GM18499 (cell line): ENCODE measurements at regions not wholly inside any gene's neighbourhood (a gene's known extent, or its start where the extent isn't known, plus 50 kb on each side); places are given as distances from the start of the nearest gene placed in this dataset.
"Not testable (repeated sequence)": the region's sequence is repeated elsewhere in the genome, so short reads cannot be mapped to it uniquely, and the experiment has no call there.

Experiments used
- ATAC-seq: cut with Tn5 transposase; IDR thresholded peaks from one replicate; pipeline ENCODE4 v1.9.1; 2021; ENCODE audit warnings: moderate number of reproducible peaks; ENCODE audit not compliant: insufficient read depth, unreplicated experiment

DNA sequence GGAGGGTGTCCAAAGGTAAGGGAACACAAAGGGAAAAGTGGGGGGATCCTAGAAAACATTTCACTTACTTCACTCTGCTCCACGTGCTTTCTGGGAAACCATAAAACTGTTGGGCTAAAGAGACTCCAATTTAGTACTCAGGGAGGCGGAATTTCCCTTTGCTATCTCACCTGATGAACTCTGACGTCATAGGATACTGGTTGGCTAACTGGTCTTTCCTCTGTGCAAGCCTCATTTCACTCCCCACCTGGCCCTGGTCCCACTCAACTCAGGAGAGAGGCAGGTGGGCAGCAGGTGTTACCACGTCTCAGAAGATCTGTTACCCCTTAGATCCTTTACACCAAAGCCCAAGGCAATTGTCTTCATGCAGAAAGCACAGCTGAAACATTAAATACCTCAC is 51.8 kb upstream of the PMAIP1 start:
- no peak for ATAC-seq

DNA sequence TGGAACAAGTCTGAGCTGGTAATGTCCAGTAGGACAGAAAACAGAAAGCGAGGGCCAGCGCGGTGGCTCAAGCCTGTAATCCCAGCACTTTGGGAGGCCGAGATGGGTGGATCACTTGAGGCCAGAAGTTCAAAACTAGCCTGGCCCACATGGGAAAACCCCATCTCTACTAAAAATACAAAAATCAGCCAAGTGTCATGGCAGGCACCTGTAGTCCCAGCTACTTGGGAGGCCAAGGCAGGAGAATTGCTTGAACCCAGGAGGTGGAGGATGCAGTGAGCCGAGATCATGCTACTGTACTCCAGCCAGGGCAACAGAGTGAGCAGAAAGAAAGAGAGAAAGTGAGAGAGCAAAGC is 52.3 kb upstream of the PMAIP1 start:
- not testable (repeated sequence) for ATAC-seq

DNA sequence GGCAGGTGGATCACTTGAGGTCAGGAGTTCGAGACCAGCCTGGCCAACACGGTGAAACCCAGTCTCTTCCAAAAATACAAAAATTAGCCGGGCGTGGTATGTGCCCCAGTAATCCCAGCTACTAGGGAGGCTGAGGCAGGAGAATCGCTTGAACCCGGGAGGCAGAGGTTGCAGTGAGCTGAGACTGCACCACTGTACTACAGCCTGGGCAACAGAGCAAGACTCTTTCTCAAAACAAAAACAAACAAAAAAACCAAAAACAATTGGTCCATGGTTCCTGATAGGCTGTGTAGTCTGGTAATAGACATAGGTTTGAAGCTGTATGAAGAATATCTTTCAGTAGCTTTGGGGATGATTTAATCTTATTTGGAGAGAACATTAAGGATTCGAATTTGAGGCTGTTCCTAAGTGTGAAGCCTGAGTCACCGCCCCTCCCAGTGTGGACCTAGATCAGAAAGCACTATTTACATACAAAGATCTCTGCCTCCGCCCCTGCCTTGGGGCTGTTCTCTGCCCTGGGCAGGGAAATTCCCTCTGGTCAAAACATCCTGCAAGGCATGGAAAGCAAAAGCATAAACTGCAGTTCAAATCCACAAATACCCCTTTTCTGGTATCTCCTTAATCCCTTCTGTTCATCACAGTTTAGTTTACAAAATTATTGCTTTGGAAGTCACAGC is 52.8 kb upstream of the PMAIP1 start:
- peak; percentile 96 for ATAC-seq

DNA sequence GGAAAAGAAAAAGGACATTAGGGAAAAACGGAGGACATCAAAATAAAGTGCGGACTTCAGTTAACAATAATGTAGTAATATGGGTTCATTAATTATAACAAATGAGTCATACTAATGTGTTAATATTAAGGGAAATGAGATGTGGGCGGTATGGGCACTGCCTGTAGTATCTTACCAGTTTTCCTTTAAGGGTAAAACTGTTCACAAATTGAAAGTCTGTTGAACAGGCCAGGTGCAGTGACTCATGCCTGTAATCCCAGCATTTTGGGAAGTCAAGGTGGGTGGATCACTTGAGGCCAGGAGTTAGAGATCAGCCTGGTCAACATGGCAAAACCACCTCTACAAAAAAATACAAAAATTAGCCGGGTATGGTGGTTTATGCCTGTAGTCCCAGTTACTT is 56.8 kb upstream of the PMAIP1 start:
- no peak for ATAC-seq

DNA sequence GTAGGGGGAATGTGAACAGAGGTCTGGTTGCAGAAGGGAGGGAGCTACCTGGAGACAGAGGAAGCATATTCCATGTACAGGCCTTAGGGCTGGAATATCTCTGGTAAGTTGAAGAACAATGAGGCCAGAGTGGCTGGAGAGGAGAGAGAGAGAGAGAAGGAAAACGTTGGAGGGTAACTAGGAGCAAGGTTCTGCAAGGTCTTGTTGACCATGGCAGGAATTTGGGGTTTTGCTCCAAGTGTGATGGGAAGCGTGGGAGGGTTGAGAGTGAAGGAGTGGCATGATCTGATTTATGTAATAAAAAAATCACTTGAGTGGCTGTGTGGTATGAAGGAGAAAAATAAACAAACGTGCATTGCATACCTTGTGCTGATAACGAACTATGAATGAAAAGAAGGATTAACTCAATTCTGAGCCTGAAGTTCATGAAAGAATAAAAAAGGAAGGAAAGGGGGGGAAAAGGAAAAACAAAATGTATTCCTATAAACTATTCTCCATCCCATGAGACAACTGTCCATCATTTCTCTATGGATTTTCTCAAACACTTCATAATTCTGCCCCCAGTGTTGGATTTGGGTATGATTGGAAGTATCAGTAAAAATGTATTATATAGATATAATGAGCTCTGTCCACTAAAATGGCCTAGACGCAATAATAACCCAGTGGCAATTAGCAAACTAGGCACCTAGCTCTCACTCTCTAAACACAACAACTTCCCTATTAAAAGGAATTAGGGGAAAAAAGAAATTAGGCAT is 59.7 kb upstream of the PMAIP1 start:
- ATAC-seq = no peak

DNA sequence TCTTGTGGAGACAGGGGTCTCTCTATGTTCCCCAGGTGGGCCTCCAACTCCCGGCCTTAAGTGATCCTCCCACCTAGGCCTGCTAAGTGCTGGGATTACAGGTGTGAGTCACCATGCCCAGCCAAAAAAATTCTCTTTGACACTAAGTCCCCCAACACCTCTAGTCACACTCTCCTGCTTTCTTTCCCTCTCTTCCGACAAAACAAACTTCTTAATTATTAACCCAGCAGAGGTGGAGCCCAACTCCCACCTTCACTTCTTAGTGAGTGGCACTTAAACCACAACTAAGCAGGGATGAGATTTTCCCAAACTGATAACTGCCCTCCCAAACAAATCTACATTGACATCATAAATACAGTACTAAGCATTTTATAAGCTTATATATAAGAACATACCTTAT is 60.5 kb upstream of the PMAIP1 start:
- no peak for ATAC-seq

DNA sequence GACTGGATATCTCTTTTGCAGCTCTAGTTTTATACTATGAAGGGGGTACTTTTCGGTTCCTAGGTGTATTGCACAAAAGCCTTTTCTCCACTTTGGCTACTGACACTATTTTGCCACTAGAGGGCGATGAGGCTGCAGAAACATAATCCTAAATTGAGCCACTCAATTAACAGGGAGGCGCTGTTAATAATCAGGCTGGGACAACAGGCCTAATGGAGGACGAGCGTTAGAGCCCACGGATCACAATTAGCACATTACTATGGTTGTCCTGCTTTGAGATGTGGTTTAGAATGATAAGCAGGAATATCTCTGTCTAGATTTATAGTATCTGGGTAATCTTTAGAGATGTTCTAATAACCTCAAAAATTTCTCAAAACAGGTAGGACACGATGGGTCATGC is 62.2 kb upstream of the PMAIP1 start:
- ATAC-seq = peak; percentile 32

DNA sequence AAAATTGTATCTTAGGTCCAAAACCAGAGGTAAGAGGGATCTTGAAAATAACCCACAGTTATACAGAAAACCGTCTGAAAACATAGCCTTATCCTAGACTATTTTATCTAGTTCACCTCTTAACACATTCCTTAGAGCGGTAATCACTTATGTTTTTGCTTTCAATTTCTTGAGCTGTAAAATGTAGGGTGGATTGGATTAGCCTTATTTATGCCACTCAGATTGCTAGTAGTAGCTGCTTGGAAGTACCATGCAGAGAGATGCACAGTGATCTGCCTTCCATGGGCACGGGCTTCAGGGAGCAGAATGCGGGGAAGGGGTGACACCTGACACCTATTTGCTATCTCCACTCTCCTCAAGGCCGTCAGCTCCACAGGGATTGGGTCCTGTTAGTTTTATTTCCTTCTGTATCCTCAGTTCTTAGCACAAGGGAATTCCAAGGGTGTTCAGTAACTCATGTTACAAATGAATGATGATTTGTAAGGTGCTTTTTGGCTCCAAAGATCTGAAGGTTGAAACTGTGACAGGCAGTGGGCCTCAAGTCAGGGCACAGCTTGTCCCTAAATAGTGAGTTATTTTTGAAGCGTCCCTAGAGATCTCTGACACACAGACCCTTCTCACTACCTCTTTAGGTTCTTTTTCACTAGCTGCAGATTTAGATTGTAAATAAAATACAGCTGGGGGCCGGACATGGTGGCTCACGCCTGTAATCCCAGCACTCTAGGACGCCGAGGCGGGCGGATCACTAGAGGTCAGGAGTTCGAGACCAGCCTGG is 64.0 kb upstream of the PMAIP1 start:
- peak; percentile 35 for ATAC-seq

DNA sequence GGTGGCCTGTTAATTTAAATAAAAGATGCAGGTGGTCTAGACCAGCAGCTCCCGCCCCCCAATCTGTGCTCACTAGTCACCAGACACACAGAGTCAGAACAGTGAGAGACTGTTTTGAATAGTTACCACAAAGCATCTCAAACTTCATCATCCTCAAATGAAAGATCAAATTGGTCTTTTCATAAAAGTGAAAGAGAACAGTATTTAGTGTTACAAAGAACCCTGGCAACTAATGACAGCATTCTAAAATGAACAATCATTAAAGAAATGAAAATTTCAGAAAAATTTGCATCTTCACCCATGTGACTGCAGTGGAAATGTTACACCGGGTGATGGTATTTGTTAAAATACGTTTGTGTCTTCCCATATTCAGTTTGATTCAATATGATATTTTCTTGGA is 65.5 kb upstream of the PMAIP1 start:
- peak; percentile 34 for ATAC-seq

DNA sequence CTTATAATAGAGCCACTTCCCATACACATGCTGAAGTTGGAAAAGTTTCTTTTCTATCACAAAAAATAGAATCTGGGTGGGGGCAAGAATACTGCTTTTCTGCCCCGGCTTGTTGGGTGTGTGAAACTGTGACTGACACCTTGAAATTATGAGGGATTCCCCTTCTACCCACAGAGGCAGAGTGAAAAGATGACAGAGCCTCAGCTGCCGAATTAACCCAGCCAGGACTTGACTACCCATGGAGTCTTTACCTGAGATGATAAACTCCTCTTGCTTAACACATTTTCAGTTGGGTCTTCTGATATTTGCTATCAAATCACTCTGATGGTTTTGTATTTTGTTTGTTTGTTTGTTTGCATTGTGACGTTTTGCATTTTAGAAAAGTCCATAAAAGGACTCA is 66.0 kb upstream of the PMAIP1 start:
- ATAC-seq = peak; percentile 42

DNA sequence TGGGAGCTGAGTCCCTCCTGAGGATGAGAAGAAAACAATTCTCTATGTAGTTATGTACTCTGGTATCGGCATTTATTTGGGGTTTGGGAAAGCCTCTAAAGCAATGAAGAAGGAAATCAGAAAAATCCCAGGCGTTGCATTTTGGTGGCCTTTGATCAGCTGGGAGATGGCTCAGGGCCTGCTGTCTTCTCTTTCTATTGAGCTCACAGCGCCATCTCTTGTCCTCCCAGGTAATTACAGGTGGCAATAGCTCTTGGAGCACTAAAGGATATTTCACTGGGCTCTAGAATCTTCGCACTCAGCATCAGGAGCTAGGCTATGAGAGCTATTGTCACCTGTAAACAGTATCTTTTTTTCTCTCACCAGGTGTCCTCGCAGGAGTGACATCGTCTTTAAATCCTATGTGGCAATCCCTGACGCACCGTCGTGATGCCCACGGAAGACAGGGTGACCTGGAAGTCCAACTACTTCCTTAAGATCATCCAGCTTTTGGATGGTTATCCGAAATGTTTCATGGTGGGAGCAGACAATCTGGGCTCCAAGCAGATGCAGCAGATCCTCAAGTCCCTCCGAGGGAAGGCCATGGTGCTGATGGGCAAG is 76.1 kb upstream of the PMAIP1 start:
- ATAC-seq = peak; percentile 63

DNA sequence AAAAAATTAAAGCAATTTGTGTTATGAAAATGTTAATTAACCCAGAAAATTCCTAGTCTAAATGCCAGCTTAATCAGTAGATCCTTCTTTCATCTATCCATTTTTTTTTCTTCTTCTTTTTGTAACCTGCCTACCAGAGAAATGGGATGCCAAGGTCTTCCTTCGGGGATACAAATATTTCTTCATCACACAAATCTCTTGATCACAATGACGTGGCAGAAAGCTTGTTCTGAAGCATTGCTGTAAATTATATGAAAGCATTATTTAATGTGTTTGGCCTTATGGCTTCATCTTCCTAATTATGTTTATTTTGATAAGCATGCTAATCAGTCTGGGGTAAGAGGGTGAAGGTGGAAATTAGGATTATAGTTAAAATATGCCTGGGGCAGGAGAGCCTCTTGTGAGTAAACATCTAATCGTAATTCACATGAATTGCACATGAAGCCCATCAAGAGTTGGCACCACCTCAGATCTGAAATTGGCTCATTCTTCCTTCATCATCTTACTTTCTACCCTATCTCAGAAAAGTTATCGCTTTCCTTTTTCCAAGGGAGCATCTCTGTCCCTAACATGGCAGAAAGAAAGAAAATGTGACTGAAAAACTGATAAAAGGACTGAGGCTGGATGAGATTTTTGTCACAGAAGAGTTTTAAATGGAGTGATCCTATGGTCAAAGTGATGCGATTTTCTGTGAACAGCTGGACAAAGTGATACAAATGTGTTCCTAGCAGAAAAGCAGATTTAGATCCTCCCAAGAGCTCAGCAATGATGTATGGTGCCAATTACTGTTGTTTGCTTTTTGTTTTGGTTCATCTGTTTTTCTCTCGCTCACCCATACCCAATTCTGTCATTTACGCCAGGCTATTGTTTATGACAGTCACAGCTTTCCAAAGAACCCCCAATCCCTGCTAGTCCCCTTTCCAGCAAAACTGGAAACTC is 76.9 kb upstream of the PMAIP1 start:
- ATAC-seq = no peak

DNA sequence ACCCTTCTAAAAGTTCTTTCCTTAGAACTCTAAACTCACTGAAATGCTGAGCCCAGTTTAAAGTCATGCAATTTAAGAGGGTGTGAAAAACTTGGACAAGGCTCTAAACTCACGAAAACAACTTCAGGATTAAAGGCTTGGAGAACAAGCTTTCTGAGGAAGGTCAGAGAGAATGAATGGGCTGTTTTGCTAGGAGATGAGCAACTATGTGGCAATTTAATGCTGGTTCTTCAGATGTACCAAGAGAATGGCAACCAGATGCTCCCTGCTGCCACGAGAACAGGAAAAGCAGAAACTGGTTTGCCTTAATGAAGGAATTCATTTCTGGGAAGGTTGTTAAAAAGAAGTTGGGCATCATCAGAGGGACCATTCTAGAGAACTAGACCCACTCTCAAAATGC is 77.8 kb upstream of the PMAIP1 start:
- no peak for ATAC-seq

DNA sequence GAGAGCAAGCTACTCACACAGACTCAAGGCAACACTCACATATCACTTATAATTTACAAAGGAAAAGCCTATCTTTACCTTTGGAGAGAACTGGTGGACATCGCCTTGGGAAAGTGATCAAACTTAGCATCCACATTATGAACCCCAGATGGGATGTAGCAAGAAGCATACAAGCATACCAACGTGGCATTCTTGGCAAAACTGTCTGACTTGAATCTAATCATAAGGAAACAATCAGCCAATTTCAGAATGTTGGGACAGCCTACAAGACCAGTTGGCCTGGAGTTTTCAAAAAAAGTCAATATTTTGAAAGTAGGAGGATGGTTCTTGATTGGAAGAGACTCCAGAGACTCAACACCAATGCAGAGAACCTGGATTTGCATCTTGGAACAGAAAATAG is 79.1 kb upstream of the PMAIP1 start:
- no peak for ATAC-seq

DNA sequence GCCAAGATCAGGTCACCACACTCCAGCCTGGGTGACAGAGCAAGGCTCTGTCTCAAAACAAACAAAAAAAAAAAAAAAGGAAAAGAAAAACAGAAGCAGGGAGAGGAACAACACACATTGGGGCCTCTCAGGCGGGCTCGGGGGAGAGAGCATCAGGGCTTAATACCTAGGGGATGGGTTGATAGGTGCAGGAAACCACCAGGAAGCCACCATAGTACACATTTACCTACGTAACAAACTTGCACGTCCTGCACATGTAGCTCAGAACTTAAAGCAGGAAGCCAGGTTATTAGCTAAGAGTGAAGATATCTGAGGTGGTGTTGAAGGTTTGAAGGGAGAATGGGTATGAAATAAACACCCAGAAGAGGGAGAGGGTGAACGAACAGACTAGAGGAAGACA is 81.0 kb upstream of the PMAIP1 start:
- ATAC-seq = no peak

DNA sequence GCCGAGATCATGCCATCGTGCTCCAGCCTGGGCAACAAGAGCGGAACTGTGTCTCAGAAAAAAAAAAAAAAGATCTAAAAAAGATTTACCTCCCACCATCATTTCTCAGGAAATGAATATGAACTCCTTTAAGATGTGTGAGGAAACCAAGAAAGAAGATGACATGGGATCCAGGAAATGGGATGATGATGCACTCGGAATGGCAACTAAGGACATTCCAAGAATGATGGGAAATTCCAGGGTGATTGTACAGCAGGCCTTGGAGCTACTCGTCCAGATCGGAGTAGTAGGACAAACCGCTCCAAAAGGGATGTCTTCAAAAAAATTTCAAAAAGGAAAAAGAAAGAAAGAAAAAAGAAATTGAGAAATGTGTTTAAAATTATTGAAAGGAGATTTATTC is 84.9 kb upstream of the PMAIP1 start:
- ATAC-seq = no peak

DNA sequence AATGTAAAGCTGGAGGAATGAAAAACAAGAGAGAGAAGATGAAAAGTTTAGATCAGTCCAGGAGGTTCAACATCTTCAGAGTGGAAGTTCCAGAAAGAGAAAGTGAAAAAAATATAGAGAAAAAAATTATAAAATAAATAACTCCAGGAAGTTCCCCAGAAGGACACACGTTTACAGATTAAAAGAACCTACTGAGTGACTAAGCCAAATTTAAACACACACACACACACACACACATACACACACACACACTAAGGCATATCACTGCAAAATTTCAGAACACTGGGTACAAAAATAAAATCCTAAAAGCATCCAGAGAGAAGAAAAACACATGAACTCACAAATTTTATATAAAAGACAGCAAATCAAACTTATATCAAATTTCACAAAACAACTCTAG is 85.9 kb upstream of the PMAIP1 start:
- no peak for ATAC-seq

DNA sequence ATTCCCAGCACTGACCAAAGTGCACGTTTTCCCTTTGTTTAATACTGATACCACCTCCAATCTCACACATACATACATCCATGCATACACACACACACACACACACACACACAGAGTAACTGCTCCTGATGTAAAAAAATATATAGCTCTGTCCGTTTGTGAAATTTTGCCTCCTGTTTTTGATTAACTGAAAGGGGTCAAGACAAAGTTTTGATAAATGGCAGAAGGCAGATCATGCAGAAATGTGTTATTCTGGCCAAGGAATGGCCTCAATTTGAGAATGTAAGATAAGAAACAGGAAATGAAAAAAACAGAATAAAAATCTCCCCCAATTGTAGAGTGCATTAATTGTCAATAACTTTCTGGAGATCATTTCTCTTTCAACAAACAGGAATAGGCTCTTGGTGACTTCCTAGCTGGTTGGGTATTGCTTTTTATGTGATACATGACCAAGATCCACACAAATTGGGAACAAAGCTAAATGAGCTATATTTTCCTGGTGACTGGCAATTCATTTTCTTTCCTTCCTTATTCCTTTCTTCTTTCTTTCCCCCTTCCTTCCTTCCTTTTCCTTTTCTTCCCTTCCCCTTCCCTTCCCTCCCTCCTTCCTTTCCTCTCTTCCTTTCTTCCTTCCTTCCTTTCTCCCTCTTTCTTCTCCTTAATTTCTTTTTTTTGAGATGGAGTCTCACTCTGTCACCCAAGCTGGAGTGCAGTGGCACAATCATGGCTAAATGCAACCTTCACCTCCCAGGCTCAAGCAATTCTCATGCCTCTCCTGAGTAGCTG is 88.9 kb upstream of the PMAIP1 start:
- ATAC-seq = no peak

DNA sequence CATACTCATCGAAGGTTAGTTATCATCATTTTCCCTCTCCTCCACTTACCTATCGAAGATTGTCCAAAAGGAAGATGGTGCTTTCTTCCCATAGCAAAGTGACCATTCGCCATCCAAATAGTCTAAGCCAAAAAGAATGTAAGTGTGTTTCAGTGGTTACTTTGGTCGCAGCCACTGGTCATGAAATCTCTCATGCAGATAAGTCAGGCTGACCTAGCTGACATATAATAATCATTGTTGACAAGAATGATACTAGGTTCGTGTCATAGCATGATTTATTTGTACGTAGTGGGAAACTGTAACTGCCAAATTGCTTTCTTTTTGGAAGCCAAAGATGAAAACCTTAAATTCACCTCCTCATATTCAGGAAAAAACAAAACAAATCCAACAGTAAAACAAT is 89.6 kb upstream of the PMAIP1 start:
- no peak for ATAC-seq
